BLaER1 (cell line): ENCODE measurements at regions not wholly inside any gene's neighbourhood (a gene's known extent, or its start where the extent isn't known, plus 50 kb on each side); places are given as distances from the start of the nearest gene placed in this dataset.

ENCODE experiments used
- H3K27ac ChIP-seq: shearing (Covaris generic); formaldehyde crosslinking; 2 replicates; pipeline ENCODE4 v1.8.1; 2022
- H3K27me3 ChIP-seq: shearing (Covaris generic); formaldehyde crosslinking; 2 replicates; pipeline ENCODE4 v1.8.1; 2022
- H3K36me3 ChIP-seq: shearing (Covaris generic); formaldehyde crosslinking; 2 replicates; pipeline ENCODE4 v1.8.1; 2022
- H3K4me1 ChIP-seq: shearing (Covaris generic); formaldehyde crosslinking; 2 replicates; pipeline ENCODE4 v1.8.1; 2022
- H3K4me2 ChIP-seq: shearing (Covaris generic); formaldehyde crosslinking; 2 replicates; pipeline ENCODE4 v1.8.1; 2022
- H3K4me3 ChIP-seq: shearing (Covaris generic); formaldehyde crosslinking; 2 replicates; pipeline ENCODE4 v1.8.1; 2022
- H3K9ac ChIP-seq: shearing (Covaris generic); formaldehyde crosslinking; 2 replicates; pipeline ENCODE4 v1.8.1; 2022
- H3K9me3 ChIP-seq: shearing (Covaris generic); formaldehyde crosslinking; 2 replicates; pipeline ENCODE4 v1.8.1; 2022
- H4K20me1 ChIP-seq: shearing (Covaris generic); formaldehyde crosslinking; 2 replicates; pipeline ENCODE4 v1.8.1; 2022
- Cebpa-rat ChIP-seq: shearing (Covaris generic); IDR thresholded peaks from 2 replicates; pipeline ENCODE4 v1.8.1; 2022

- Histone ChIP-seq H4K20me1 (no peaks in the 10 kb centered on the region), H3K4me3 (no peak overlapping the region), H3K4me1 (no peaks in the 10 kb centered on the region), H3K9ac (no peak overlapping the region), H3K9me3 (no peaks in the 10 kb centered on the region), H3K36me3 (no peaks in the 10 kb centered on the region), H3K27ac (no peak overlapping the region), H3K27me3 (no peaks in the 10 kb centered on the region), H3K4me2 (no peak overlapping the region)
- TF ChIP-seq Cebpa-rat = no peak
Measured at GRCh38 chr20:51968151-51968550, 165.8 kb upstream of the SALL4 start.

DNA sequence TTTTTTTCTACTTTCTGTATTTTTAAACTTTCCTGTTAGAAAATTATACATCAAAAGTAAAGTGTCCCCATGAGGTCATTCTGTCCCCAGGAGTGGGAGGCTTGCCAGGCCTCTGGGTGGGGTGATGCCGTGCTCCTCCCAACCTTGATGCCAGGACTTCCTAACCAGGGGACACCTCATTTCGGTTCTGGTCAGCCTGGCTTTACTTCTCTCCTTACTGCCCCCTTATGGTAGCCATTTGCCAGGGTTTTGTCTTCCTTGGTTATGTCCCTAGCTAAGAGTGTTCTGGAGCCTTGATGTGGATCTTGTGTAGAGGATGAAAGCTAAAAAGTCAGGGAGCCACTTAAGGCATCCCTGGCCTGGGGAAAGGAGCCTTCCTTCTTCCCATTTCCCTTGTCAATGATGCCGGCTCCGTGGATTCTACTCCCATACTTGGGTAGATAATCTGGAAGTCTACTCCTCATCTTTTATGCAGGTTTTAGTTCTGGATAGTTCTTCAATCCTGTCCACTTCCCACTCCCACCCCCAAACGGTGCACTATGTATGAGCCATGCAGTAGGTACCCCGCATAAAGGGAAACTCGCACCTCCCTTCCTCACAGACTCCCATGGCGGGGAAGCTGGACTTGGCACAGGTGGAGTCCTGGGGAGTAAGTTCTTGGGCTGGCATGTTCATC, 164.1 kb upstream of the SALL4 start:
- Histone ChIP-seq H3K27ac (no peak overlapping the region), H3K27me3 (no peaks in the 10 kb centered on the region), H3K9ac (no peak overlapping the region), H3K9me3 (no peaks in the 10 kb centered on the region), H3K4me3 (no peak overlapping the region), H3K4me2 (no peak overlapping the region), H3K4me1 (no peaks in the 10 kb centered on the region), H4K20me1 (no peaks in the 10 kb centered on the region), H3K36me3 (no peaks in the 10 kb centered on the region)
- no peak for TF ChIP-seq Cebpa-rat

DNA sequence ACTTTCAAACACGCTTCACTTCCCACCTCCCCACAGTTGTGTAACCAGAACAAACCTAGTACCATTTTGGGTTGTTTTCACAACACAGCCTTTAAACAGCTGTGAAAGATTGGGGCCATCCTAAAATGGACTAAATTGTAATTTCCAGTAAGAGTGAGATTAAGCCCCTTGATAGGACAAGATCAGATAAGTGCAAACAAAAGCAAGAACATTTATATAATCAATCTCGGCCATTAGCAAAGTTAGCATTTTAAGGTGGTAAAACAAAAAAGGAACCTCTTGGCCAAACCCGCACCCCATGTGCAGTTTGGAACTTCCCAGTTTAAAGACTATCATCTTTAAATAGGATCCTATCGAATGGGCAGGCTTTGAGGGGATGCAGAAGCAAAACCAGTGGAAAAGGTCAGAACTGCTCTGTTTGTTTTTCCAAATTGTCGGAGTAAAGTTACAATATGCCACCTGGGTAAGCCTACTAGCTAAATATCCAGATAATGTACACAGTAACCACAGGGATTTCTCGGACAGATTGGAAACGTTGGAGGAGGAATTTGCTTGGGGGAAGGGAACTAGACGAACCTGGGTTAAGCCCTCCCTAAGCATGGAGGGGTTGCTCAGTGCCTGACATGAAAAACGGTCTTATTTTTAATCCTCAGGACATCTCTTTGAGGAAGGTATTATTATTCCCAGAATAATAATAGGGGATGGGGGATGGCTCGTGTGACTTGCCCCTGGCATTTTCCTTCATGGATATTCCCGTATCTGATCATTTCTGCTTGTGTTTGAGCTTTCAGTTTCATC, 159.8 kb upstream of the SALL4 start:
- Histone ChIP-seq H3K9me3 (no peaks in the 10 kb centered on the region), H3K4me2 (no peak overlapping the region), H3K36me3 (no peaks in the 10 kb centered on the region)

GRCh38 chr20:51960047-51960675, 157.8 kb upstream of the SALL4 start:
- no peaks in the 10 kb centered on the region for H3K27me3 ChIP-seq
- H3K4me3 ChIP-seq = no peak overlapping the region
- H3K36me3 ChIP-seq = no peaks in the 10 kb centered on the region
- no peaks in the 10 kb centered on the region for H3K9me3 ChIP-seq
- H3K4me2 ChIP-seq = peak overlapping the region; percentile 74
- peaks cover 48% of the 10 kb centered on the region for H3K4me1 ChIP-seq
- TF ChIP-seq Cebpa-rat = no peak
- no peak overlapping the region for H3K9ac ChIP-seq
- peak overlapping the region; percentile 29; the same call in 1 of the 2 replicates for H3K27ac ChIP-seq
- H4K20me1 ChIP-seq = no peaks in the 10 kb centered on the region

More for the DNA sequence above, 159.8 kb upstream of the SALL4 start:
- no peak for TF ChIP-seq Cebpa-rat
- Histone ChIP-seq H3K27ac (no peak overlapping the region), H3K4me3 (no peak overlapping the region), H3K27me3 (no peaks in the 10 kb centered on the region), H3K9ac (no peak overlapping the region), H4K20me1 (no peaks in the 10 kb centered on the region), H3K4me1 (peaks cover 40% of the 10 kb centered on the region)

DNA sequence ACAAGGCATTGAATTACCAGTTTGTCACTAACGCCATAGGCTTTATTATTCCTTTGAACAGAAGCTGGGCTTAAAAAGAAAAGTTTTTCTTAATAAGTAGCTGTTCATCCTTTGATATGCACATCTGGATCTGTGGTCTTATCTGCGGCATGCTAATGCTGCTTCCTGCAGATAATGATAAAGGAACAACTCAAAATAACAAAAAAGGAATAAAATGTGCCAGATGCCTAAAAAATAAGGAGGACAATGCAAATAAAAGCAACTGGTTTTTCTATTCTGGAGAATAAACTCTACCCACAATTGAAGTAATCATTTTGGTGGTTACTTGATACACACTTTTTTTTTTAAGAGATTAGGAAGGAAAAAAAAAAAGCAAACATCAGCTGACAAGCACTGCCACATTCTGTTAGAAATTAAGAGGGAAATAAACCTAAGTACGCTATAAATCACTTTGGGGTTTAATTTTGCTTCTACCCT, 156.8 kb upstream of the SALL4 start:
- peak overlapping the region; percentile 29; the same call in 1 of the 2 replicates for H3K27ac ChIP-seq
- H3K4me3 ChIP-seq = peak overlapping the region; percentile 46
- TF ChIP-seq Cebpa-rat = no peak
- peaks cover 48% of the 10 kb centered on the region for H3K4me1 ChIP-seq
- peaks cover 5% of the 10 kb centered on the region; the same call in 1 of the 2 replicates for H3K9me3 ChIP-seq
- H3K4me2 ChIP-seq = peak overlapping the region; percentile 74
- no peaks in the 10 kb centered on the region for H4K20me1 ChIP-seq
- H3K9ac ChIP-seq = no peak overlapping the region
- no peaks in the 10 kb centered on the region for H3K36me3 ChIP-seq
- H3K27me3 ChIP-seq = no peaks in the 10 kb centered on the region

DNA sequence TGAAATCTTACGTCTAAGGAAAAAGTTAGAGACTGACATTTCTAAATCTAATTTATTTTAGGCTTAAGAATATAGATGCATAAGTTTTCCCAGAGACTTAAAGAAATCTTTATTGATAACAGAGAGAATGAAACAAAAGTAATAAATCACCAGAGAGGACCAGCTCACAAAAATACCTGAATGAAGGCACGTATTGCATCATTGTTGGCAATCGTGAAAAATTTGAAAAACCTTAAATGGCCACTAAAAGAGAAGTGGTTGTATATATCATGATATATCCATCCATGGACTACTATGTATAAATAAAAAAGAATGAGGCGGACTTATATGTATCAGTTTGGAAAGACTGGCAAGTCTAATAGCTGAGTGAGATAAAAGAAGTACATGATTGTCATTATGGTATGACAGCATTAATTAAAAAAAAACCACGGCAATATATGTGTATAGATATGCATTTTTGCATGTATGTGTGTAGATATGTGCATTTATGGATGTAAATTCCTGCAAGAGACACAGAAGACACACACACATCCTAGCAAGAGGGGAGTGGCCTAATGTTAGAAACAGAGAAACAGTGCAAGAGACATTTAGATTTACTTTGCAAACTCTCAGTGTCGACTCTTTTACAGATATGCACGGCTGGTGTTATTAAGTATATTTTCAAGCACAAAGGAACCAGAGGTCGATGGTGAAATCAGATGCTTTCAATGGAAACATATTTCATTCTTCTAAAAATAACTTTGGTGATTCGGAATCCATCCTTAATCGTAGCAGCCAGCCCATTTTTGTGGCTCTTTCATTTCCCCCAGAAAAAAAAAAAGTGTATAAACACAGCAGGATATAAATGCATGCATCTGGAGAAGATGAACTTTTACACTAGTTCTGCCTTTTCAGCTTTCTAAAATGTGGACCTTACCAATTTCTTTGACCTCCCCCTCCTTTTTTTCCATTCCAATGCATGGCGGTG, 156.1 kb upstream of the SALL4 start:
- Histone ChIP-seq H3K4me1 (peaks cover 48% of the 10 kb centered on the region), H3K36me3 (no peaks in the 10 kb centered on the region), H3K27ac (peak overlapping the region; percentile 40; the same call in 1 of the 2 replicates), H3K9me3 (peaks cover 12% of the 10 kb centered on the region), H3K9ac (no peak overlapping the region), H3K4me3 (peak overlapping the region; percentile 46), H4K20me1 (no peaks in the 10 kb centered on the region), H3K27me3 (no peaks in the 10 kb centered on the region), H3K4me2 (peak overlapping the region; percentile 74)
- no peak for TF ChIP-seq Cebpa-rat

- Histone ChIP-seq H3K27me3 (no peaks in the 10 kb centered on the region), H3K9me3 (peaks cover 19% of the 10 kb centered on the region), H3K27ac (no peak overlapping the region), H3K9ac (no peak overlapping the region), H3K4me3 (no peak overlapping the region), H4K20me1 (no peaks in the 10 kb centered on the region), H3K36me3 (no peaks in the 10 kb centered on the region), H3K4me2 (no peak overlapping the region), H3K4me1 (peaks cover 44% of the 10 kb centered on the region)
- no peak for TF ChIP-seq Cebpa-rat
Measured at GRCh38 chr20:51955756-51956155, 153.4 kb upstream of the SALL4 start.

DNA sequence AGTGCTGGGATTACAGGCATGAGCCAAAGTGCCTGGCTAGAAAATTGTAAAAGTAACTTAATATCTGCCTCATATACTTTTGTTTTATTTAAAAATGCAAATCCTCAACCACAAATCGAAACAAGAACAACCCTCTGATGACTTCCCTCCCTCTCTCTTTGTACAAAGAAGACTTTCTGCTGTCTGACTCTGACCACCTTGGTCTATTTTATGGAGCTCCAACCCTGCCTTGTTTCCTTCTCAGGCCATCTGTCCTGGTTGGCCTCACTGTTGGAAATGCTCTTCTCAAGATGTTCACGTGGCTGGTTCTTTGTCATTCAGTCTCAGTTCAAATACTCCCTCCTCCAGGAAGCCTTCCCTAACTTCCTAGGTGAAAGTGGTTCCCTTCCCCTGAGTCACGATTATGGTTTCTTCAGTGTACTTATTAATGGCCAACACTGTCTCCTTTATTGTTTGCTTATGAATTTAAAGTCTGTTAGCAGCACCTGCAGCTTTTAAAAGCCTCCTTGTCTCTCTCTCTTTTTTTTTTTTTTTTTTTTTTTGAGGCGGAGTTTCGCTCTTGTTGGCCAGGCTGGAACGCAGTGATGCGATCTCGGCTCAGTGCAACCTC, 151.5 kb upstream of the SALL4 start:
- no peaks in the 10 kb centered on the region for H4K20me1 ChIP-seq
- no peaks in the 10 kb centered on the region for H3K27me3 ChIP-seq
- H3K4me1 ChIP-seq = peaks cover 24% of the 10 kb centered on the region
- TF ChIP-seq Cebpa-rat = no peak
- H3K4me3 ChIP-seq = no peak overlapping the region
- no peaks in the 10 kb centered on the region for H3K36me3 ChIP-seq
- H3K9ac ChIP-seq = no peak overlapping the region
- peaks cover 19% of the 10 kb centered on the region for H3K9me3 ChIP-seq
- H3K27ac ChIP-seq = no peak overlapping the region
- no peak overlapping the region for H3K4me2 ChIP-seq

DNA sequence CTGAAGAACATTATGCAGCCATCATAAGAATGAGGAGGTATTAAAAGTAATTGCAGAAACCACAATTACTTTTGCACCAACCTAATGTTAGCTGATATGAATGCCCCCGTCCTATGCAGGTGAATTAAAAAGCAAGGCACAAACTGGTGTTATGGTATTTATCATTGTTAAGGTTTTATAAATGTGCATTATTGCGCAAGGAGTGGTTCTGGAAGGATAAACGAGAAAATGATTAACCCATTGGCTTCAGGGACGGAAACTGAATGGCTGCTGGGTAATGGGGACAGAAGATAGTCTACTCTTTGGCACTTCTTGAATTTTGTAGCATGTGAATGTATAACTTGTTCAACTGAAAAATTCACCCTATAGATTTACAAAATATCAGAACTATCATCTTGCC, 148.6 kb upstream of the SALL4 start:
- H3K9me3 ChIP-seq = peaks cover 19% of the 10 kb centered on the region
- no peak overlapping the region for H3K27ac ChIP-seq
- no peak overlapping the region for H3K9ac ChIP-seq
- H3K4me3 ChIP-seq = no peak overlapping the region
- no peak overlapping the region for H3K4me2 ChIP-seq
- peak; percentile 52; the same call in 1 of the 2 replicates for TF ChIP-seq Cebpa-rat
- no peaks in the 10 kb centered on the region for H3K4me1 ChIP-seq
- H3K36me3 ChIP-seq = no peaks in the 10 kb centered on the region
- no peaks in the 10 kb centered on the region for H4K20me1 ChIP-seq
- H3K27me3 ChIP-seq = no peaks in the 10 kb centered on the region
